Esophagus squamous epithelium (tissue), 4 donors: ENCODE measurements at regions not wholly inside any gene's neighbourhood (a gene's known extent, or its start where the extent isn't known, plus 50 kb on each side); places are given as distances from the start of the nearest gene placed in this dataset.

Experiments used
- POLR2A ChIP-seq, 4 donors: fragments of 450-650 bp; IDR thresholded peaks; one replicate each; pipeline ENCODE4 v1.6.1; 2017; ENCODE audit warnings: antibody characterized with exemption in 4 of 4, mild to moderate bottlenecking in 4 of 4, moderate library complexity in 3 of 4
- TF ChIP-seq, protein P1 (sequence below), 6 experiments: fragments of 450-650 bp in 4 of 6; fragments of 200-600 bp in 2 of 6; sonication (generic) in 2 of 6; IDR thresholded peaks; one replicate each; pipeline ENCODE4 v1.5.1; 2016 to 2019; ENCODE audit warnings: antibody characterized with exemption in 6 of 6, mild to moderate bottlenecking in 4 of 6, moderate library complexity in 4 of 6

DNA sequence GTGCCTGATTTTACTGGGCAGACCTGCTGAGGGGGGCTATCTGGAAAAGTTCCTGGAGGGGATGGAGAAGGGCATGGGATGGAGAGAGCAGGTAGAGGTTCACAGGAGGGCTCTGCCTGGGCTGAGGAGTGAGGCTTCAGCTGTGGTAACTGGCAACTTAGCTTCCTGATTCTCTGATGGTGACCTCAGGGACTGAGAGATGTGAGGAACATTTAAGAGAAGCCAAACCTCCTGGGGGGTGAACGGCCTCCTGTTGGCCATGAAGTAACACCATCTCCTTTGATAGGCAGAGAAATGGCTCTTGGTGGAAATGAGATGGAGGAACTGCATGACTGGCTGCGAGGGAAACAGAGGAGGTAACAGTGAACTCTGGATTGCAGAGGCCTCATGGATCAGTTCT lies 97.3 kb upstream of the ROPN1 start:
- TF ChIP-seq, protein P1, sequence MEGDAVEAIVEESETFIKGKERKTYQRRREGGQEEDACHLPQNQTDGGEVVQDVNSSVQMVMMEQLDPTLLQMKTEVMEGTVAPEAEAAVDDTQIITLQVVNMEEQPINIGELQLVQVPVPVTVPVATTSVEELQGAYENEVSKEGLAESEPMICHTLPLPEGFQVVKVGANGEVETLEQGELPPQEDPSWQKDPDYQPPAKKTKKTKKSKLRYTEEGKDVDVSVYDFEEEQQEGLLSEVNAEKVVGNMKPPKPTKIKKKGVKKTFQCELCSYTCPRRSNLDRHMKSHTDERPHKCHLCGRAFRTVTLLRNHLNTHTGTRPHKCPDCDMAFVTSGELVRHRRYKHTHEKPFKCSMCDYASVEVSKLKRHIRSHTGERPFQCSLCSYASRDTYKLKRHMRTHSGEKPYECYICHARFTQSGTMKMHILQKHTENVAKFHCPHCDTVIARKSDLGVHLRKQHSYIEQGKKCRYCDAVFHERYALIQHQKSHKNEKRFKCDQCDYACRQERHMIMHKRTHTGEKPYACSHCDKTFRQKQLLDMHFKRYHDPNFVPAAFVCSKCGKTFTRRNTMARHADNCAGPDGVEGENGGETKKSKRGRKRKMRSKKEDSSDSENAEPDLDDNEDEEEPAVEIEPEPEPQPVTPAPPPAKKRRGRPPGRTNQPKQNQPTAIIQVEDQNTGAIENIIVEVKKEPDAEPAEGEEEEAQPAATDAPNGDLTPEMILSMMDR (IDR thresholded peaks at IDR 0.05): no peak
- TF ChIP-seq POLR2A (IDR thresholded peaks at IDR 0.05): no peak
